WERI-Rb-1 (cell line): ENCODE measurements at regions not wholly inside any gene's neighbourhood (a gene's known extent, or its start where the extent isn't known, plus 50 kb on each side); places are given as distances from the start of the nearest gene placed in this dataset.

Experiments
- DNase-seq: peaks from one replicate; pipeline ENCODE4 v3.0.0-alpha.2; 2020
- H3K27ac ChIP-seq: fragments of 250-450 bp; sonication (Bioruptor Pico); 2 replicates; pipeline ENCODE4 v1.5.1; 2020; ENCODE audit warnings: mild to moderate bottlenecking, moderate library complexity
- H3K27me3 ChIP-seq: fragments of 250-450 bp; sonication (Bioruptor Pico); 2 replicates; pipeline ENCODE4 v1.5.1; 2021; ENCODE audit warnings: mild to moderate bottlenecking, low read depth, moderate library complexity; ENCODE audit not compliant: insufficient read depth, severe bottlenecking
- H3K36me3 ChIP-seq: fragments of 250-450 bp; sonication (Bioruptor Pico); 2 replicates; pipeline ENCODE4 v1.5.1; 2020; ENCODE audit warnings: mild to moderate bottlenecking, moderate library complexity
- H3K4me3 ChIP-seq: 2 replicates; pipeline ENCODE4 v1.5.1; 2011; ENCODE audit warnings: low read depth, mild to moderate bottlenecking, control low read depth, low read length
- H3K9me3 ChIP-seq: fragments of 250-450 bp; sonication (Bioruptor Pico); 2 replicates; pipeline ENCODE4 v1.5.1; 2021; ENCODE audit warnings: mild to moderate bottlenecking, moderate library complexity; ENCODE audit not compliant: severe bottlenecking
- TF ChIP-seq, protein P1 (sequence below): IDR thresholded peaks from 2 replicates; pipeline ENCODE4 v1.5.1; 2011; ENCODE audit warnings: low read depth, mild to moderate bottlenecking, control low read depth, inconsistent platforms, low read length

DNA sequence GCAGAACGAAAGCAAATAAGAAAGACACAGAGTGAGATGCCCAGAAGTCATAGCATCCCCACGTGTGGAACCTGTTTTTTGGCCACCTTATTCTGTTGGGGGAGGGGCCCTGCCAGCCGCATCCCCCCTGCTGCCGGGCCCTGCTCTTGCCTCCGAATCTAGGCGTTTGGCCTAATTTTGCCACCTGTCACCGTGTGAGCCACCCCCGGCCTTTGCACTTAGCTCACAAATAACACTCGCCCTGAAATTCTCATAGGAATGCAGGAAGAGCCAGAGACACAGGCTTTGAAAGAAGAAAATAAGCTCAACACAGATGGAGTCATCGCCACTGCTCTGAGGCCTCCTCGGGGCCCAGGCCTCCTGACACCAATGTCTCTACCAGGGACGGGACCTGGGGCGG, 522.6 kb upstream of the SALL3 start:
- Histone ChIP-seq H3K36me3 (no peaks in the 10 kb centered on the region), H3K27ac (no peak overlapping the region), H3K27me3 (no peaks in the 10 kb centered on the region), H3K9me3 (no peaks in the 10 kb centered on the region), H3K4me3 (no peak overlapping the region)
- no peak for DNase-seq
- TF ChIP-seq, protein P1, sequence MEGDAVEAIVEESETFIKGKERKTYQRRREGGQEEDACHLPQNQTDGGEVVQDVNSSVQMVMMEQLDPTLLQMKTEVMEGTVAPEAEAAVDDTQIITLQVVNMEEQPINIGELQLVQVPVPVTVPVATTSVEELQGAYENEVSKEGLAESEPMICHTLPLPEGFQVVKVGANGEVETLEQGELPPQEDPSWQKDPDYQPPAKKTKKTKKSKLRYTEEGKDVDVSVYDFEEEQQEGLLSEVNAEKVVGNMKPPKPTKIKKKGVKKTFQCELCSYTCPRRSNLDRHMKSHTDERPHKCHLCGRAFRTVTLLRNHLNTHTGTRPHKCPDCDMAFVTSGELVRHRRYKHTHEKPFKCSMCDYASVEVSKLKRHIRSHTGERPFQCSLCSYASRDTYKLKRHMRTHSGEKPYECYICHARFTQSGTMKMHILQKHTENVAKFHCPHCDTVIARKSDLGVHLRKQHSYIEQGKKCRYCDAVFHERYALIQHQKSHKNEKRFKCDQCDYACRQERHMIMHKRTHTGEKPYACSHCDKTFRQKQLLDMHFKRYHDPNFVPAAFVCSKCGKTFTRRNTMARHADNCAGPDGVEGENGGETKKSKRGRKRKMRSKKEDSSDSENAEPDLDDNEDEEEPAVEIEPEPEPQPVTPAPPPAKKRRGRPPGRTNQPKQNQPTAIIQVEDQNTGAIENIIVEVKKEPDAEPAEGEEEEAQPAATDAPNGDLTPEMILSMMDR = no peak

DNA sequence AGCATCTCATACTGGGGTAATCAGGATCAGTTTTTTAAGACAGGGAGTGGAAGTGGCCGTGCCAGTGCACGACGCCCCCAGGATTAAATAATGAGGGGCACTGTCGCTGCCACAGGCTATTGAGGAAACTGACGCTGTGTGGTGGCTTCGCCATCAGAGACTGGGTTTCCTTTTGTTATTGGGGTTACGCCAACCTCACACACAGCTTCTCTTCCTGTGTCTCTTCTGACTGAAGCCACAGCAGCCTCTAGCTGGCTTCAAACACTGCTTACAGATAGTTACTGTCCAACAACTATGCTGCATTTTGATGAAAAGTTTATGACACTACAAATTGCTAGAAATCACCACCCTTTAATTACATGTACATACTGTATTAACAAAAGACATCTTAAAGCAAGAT, 521.9 kb upstream of the SALL3 start:
- Histone ChIP-seq H3K27ac (no peak overlapping the region), H3K9me3 (no peaks in the 10 kb centered on the region), H3K27me3 (no peaks in the 10 kb centered on the region), H3K4me3 (no peak overlapping the region), H3K36me3 (no peaks in the 10 kb centered on the region)
- TF ChIP-seq, protein P1 = no peak
- DNase-seq = no peak

DNA sequence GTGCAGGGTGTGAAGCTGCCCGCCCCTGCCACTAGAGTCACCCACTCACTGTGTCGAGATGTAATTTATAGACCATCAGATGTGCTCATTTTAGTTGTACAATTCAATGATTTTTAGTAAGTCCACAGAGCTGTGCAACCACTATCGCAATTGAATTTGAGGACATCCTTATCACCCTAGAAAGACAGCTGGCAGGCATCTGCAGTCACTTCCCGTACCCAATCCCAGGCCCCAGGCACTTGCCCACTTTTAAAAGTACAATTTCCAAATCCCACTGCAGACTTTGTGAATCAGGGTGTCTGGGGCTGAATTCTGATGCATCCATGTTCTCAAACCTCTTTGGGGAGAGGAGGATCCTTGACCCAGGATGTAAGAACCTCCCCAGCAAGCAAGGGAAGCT, 521.3 kb upstream of the SALL3 start:
- no peak overlapping the region for H3K27ac ChIP-seq
- TF ChIP-seq, protein P1 = no peak
- no peaks in the 10 kb centered on the region for H3K27me3 ChIP-seq
- no peaks in the 10 kb centered on the region for H3K36me3 ChIP-seq
- no peaks in the 10 kb centered on the region for H3K9me3 ChIP-seq
- no peak for DNase-seq
- no peak overlapping the region for H3K4me3 ChIP-seq

DNA sequence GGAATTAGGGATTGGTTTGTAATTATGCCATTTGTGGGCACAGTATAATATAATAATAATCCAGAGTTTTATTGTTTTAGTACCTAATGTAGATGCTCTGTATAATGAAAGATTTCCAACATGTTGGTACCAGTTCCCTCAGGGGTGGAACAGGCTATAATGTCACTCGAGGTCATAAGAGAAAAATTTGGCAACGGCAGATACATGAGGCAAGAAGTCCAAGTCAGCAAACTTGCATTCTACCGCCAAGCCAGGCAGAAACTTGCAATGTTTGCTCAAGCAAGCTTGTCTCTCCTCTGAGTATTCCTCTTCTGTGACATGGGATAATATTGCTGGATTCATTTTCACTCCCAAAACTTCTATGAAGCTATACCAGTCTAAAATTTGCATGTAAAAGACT, 520.0 kb upstream of the SALL3 start:
- DNase-seq = no peak
- no peak overlapping the region for H3K27ac ChIP-seq
- TF ChIP-seq, protein P1 = no peak
- H3K27me3 ChIP-seq = no peaks in the 10 kb centered on the region
- H3K4me3 ChIP-seq = no peak overlapping the region
- peaks cover under 1% of the 10 kb centered on the region for H3K9me3 ChIP-seq
- no peaks in the 10 kb centered on the region for H3K36me3 ChIP-seq

DNA sequence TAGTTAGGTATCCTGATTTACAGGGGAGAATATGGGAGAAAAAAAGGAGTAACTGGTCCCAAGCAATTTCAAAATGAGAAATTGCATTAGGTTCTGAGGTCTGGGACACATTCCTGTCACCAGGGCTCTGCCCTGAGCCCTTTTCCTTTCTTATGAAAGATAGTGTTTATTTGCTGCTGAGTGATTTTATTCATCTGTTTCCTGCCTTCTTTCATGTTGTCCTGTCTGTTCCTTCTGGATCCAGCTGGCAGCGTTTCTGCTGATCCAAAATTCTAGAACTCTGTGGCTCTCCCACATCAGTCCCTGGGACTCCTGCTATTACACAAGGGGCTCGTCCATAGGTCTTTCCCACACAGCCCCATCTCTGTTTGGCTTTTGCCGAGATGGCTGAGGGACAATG, 519.1 kb upstream of the SALL3 start:
- Histone ChIP-seq H3K9me3 (peaks cover 7% of the 10 kb centered on the region), H3K27ac (no peak overlapping the region), H3K4me3 (no peak overlapping the region), H3K36me3 (no peaks in the 10 kb centered on the region), H3K27me3 (no peaks in the 10 kb centered on the region)
- no peak for DNase-seq
- TF ChIP-seq, protein P1 = no peak

DNA sequence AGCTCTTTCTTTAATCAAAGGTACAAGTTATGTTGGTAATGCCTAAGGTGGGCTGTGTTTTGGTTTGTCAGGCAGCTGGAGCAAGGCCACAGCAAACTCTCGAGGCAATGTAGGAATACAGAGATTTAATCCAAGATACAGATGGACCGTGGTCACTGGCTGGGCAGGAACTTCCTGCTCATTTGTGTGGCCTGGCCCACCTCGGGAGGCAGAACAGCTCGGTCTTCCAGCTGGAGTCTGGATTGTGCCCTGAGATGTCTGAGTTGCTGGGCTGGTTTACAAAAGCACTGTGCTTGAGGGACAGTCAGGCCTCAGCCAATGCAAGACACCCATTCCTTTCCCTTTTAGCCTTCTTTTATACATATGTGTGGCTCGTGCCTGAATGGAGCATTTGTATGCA, 506.1 kb upstream of the SALL3 start:
- TF ChIP-seq, protein P1 = no peak
- Histone ChIP-seq H3K36me3 (no peaks in the 10 kb centered on the region), H3K9me3 (no peaks in the 10 kb centered on the region), H3K27me3 (no peaks in the 10 kb centered on the region), H3K4me3 (no peak overlapping the region), H3K27ac (no peak overlapping the region)
- DNase-seq = no peak
